Thyroid gland (tissue), 4 donors: ENCODE measurements at regions not wholly inside any gene's neighbourhood (a gene's known extent, or its start where the extent isn't known, plus 50 kb on each side); places are given as distances from the start of the nearest gene placed in this dataset.

Experiments used
- CTCF ChIP-seq, 6 experiments: fragments of 200-600 bp in 3 of 6; fragments of 450-650 bp in 3 of 6; sonication (generic) in 3 of 6; IDR thresholded peaks; one replicate each; pipeline ENCODE4 v1.5.1; 2016 to 2019; ENCODE audit warnings: antibody characterized with exemption in 6 of 6, mild to moderate bottlenecking in 2 of 6, inconsistent platforms in 1 of 6, moderate library complexity in 1 of 6
- POLR2A ChIP-seq, 2 donors: fragments of 450-650 bp; IDR thresholded peaks; one replicate each; pipeline ENCODE4 v1.6.1; 2017; ENCODE audit warnings: antibody characterized with exemption in 2 of 2, mild to moderate bottlenecking in 2 of 2, moderate library complexity in 1 of 2

GRCh38 chr2:205934443-205934842 lies 151.5 kb downstream of the INO80D start:
- TF ChIP-seq POLR2A (IDR thresholded peaks at IDR 0.05) (no peak), CTCF (IDR thresholded peaks at IDR 0.05) (no peak)
